Thymus (tissue), 11 donors: ENCODE measurements at regions not wholly inside any gene's neighbourhood (a gene's known extent, or its start where the extent isn't known, plus 50 kb on each side); places are given as distances from the start of the nearest gene placed in this dataset.

Experiments
- DNase-seq, 9 donors: peaks; one replicate each; pipeline ENCODE4 v3.0.0-alpha.2; 2013; ENCODE audit warnings: low spot score in 9 of 9, low read depth in 6 of 9, missing footprints in 1 of 9
- H3K27ac ChIP-seq, 2 donors: one replicate each; pipeline ENCODE4 v1.5.1; 2013; ENCODE audit warnings: control low read depth in 1 of 2, low read depth in 1 of 2, low read length in 1 of 2, mild to moderate bottlenecking in 1 of 2, moderate library complexity in 1 of 2
- H3K27me3 ChIP-seq, 2 donors: one replicate each; pipeline ENCODE4 v1.5.1; 2013; ENCODE audit warnings: low read length in 1 of 2; ENCODE audit not compliant: control insufficient read depth in 2 of 2, insufficient read depth in 1 of 2
- H3K36me3 ChIP-seq, 2 donors: one replicate each; pipeline ENCODE4 v1.5.1; 2013; ENCODE audit warnings: low read length in 1 of 2, mild to moderate bottlenecking in 1 of 2, moderate library complexity in 1 of 2; ENCODE audit not compliant: control insufficient read depth in 2 of 2, insufficient read depth in 2 of 2
- H3K4me1 ChIP-seq, 2 donors: one replicate each; pipeline ENCODE4 v1.5.1; 2013; ENCODE audit warnings: low read length in 2 of 2; ENCODE audit not compliant: control insufficient read depth in 2 of 2, insufficient read depth in 2 of 2
- H3K4me3 ChIP-seq, 2 donors: one replicate each; pipeline ENCODE4 v1.5.1; 2013; ENCODE audit warnings: low read length in 2 of 2, control low read depth in 1 of 2, mild to moderate bottlenecking in 1 of 2
- H3K9me3 ChIP-seq, 2 donors: one replicate each; pipeline ENCODE4 v1.5.1; 2013; ENCODE audit warnings: low read length in 1 of 2, mild to moderate bottlenecking in 1 of 2; ENCODE audit not compliant: control insufficient read depth in 2 of 2, insufficient read depth in 1 of 2
- WGBS: extraction: QIAGEN DNeasy Blood & Tissue Kit; methylation state at CpG from one replicate; pipeline ENCODE4 v1.1.7; 2013; 5-methylcytosine and 5-hydroxymethylcytosine counted together
- donor health status: healthy.

GRCh38 chr5:60386436-60387050 is 313.4 kb downstream of the DEPDC1B start:
- Histone ChIP-seq H3K36me3 (no peaks in the 10 kb centered on the region), H3K9me3 (no peaks in the 10 kb centered on the region), H3K27me3 (no peaks in the 10 kb centered on the region), H3K4me1 (no peaks in the 10 kb centered on the region), H3K4me3 (no peak overlapping the region), H3K27ac (no peak overlapping the region)
- no peak for DNase-seq
- WGBS = 87% methylated on average over 5 of the region's 5 CpGs

DNA sequence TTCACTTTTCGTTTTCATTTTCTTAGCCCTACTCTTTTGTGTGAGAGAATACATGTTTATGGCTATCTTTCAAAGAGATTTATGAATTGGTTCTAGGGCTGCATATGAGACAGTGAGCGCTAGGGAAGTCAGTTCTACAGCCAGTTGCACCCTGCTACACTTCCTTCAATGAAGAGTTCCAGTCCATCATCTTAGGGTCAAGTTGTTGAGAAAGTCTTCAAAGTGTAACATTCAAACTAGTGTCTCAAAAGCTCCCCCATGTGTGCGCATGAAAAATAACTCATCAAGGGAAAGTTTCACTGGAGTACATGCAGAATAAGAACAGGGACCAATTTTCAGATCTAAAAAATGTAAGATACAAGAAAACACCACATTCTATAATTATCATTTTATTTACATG is 317.2 kb downstream of the DEPDC1B start:
- 44% methylated on average over 3 of the region's 3 CpGs for WGBS
- H3K27ac ChIP-seq = no peak overlapping the region

DNA sequence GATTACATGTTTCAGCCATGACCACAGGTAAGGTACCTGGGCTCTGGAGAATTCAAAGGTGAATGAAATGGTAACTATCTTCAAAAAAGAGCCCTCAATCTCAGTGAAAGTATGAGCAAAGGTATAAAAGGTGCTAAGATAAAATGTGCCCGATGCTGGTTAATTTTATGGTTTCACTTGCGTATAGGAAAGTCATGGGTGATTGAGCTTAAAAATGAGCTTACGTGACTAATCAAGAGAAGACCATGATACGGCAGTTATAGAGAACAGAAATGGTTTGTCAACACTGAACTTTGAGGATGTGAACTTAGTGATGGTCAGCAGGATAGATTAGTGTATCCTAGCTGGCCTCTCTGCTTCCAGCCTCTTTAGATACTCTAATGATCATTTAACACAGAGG is 320.1 kb downstream of the DEPDC1B start:
- no peaks in the 10 kb centered on the region for H3K36me3 ChIP-seq
- H3K27me3 ChIP-seq = no peaks in the 10 kb centered on the region
- H3K9me3 ChIP-seq = no peaks in the 10 kb centered on the region
- H3K4me3 ChIP-seq = no peak overlapping the region
- DNase-seq = no peak
- no peak overlapping the region for H3K27ac ChIP-seq
- H3K4me1 ChIP-seq = no peaks in the 10 kb centered on the region
- WGBS = 97% methylated on average over 4 of the region's 4 CpGs

More for the DNA sequence above, 317.2 kb downstream of the DEPDC1B start:
- H3K4me1 ChIP-seq = no peaks in the 10 kb centered on the region
- H3K9me3 ChIP-seq = no peaks in the 10 kb centered on the region
- no peak overlapping the region for H3K4me3 ChIP-seq
- no peaks in the 10 kb centered on the region for H3K27me3 ChIP-seq
- peak in 2 of 9 donors; percentile 3 to 13 for DNase-seq
- no peaks in the 10 kb centered on the region for H3K36me3 ChIP-seq

DNA sequence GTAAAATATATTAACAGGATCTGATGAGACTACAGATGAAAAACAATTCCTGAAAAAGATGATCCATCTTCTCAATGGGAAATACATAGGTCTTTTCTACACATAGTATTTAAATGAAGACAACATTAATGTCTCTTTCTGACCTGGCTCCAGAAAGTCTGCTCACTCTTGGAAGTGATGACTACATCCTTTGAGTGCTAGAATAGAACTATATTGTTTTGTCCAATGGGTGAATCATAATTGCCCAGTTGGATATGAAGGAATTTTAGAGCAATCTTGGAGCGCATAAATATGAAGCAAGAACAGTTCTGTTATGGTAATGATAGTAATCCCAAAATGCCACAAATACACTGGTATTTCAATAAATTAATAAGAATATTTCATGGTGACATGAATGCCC is 322.1 kb downstream of the DEPDC1B start:
- Histone ChIP-seq H3K9me3 (no peaks in the 10 kb centered on the region), H3K36me3 (no peaks in the 10 kb centered on the region), H3K4me3 (no peak overlapping the region), H3K27me3 (no peaks in the 10 kb centered on the region), H3K27ac (no peak overlapping the region), H3K4me1 (no peaks in the 10 kb centered on the region)
- WGBS = 100% methylated on average over 1 of the region's 1 CpG
- DNase-seq = no peak

- Histone ChIP-seq H3K9me3 (no peaks in the 10 kb centered on the region), H3K27ac (no peak overlapping the region), H3K4me3 (no peak overlapping the region), H3K36me3 (no peaks in the 10 kb centered on the region), H3K4me1 (no peaks in the 10 kb centered on the region), H3K27me3 (no peaks in the 10 kb centered on the region)
- no peak for DNase-seq
- WGBS = 99% methylated on average over 4 of the region's 4 CpGs
Observed at GRCh38 chr5:60376860-60377259, 323.1 kb downstream of the DEPDC1B start.

- no peaks in the 10 kb centered on the region for H3K36me3 ChIP-seq
- H3K9me3 ChIP-seq = no peaks in the 10 kb centered on the region
- 96% methylated on average over 5 of the region's 5 CpGs for WGBS
- H3K4me3 ChIP-seq = no peak overlapping the region
- no peak overlapping the region for H3K27ac ChIP-seq
- H3K27me3 ChIP-seq = no peaks in the 10 kb centered on the region
- DNase-seq = no peak
- no peaks in the 10 kb centered on the region for H3K4me1 ChIP-seq
Observed at GRCh38 chr5:60374409-60374808, 325.6 kb downstream of the DEPDC1B start.

DNA sequence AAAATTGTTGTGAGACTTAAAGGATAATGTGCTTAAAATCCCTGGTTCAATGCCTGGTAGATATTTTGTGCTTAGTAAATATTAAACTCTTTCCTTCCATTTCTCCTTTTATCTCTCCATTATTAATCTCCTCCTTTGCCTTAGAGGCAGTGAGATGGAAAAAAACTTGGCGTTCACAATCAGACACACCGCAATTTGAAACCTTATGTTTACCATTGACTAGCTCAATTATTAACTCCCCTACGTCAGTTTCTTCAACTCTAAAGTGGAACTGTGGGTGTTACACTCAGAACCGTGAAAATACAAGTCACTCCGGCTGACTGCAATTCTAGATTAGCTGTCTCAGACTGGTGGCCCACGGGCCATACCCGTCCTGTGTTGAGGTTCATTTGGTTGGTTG is 327.2 kb downstream of the DEPDC1B start:
- Histone ChIP-seq H3K27ac (no peak overlapping the region), H3K4me3 (no peak overlapping the region), H3K4me1 (no peaks in the 10 kb centered on the region), H3K36me3 (no peaks in the 10 kb centered on the region), H3K9me3 (no peaks in the 10 kb centered on the region), H3K27me3 (no peaks in the 10 kb centered on the region)
- DNase-seq = no peak
- WGBS = 94% methylated on average over 7 of the region's 7 CpGs

GRCh38 chr5:60371065-60371464 is 328.9 kb downstream of the DEPDC1B start:
- H3K4me3 ChIP-seq = no peak overlapping the region
- DNase-seq = no peak
- no peaks in the 10 kb centered on the region for H3K27me3 ChIP-seq
- H3K27ac ChIP-seq = no peak overlapping the region
- H3K36me3 ChIP-seq = no peaks in the 10 kb centered on the region
- no peaks in the 10 kb centered on the region for H3K4me1 ChIP-seq
- H3K9me3 ChIP-seq = no peaks in the 10 kb centered on the region
- WGBS = 96% methylated on average over 7 of the region's 7 CpGs

DNA sequence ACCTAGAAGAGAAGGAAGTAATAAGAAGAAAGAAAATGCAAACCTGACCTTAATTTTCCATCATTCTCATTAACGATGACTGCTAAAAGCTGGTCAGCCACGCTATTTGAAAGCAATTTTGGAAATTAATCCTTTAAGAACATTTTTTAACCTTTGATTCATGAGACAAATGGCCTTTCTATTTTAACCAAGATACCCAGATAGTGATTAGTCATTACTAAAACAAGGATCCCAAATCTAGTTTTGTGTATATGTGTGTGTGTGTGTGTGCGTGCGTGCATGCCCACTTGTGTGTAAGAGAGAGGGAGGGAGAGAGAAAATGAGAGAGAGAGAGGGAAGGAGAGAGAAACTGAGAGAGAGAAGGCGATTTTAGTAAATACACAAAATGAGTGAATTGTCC is 329.5 kb downstream of the DEPDC1B start:
- Histone ChIP-seq H3K4me3 (no peak overlapping the region), H3K4me1 (no peaks in the 10 kb centered on the region), H3K27me3 (no peaks in the 10 kb centered on the region), H3K27ac (no peak overlapping the region), H3K36me3 (no peaks in the 10 kb centered on the region), H3K9me3 (no peaks in the 10 kb centered on the region)
- no peak for DNase-seq
- WGBS = 94% methylated on average over 5 of the region's 5 CpGs

DNA sequence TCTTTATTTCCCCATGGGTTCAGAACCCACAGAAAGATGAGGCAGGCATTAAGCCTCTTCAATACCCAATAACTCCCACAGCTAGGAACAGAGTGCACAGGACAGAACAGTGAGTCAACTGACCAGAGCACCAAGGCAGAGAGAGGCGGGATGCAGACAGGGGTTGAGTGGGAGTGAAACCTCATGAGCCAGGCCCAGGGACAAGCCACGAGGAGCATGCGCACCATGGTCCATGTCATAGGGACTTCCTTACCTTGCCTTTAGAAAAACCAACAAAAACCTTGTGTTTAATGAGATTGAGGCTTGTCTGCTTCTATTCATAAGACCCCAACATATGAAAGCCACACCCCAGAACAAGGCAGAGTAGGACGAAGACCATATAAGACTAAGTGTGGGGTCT is 330.6 kb downstream of the DEPDC1B start:
- WGBS = 99% methylated on average over 4 of the region's 4 CpGs
- Histone ChIP-seq H3K9me3 (no peaks in the 10 kb centered on the region), H3K4me1 (no peaks in the 10 kb centered on the region), H3K27me3 (no peaks in the 10 kb centered on the region), H3K27ac (no peak overlapping the region), H3K4me3 (no peak overlapping the region), H3K36me3 (no peaks in the 10 kb centered on the region)
- no peak for DNase-seq
